ENCODE measurements at regions not wholly inside any gene's neighbourhood (a gene's known extent, or its start where the extent isn't known, plus 50 kb on each side); places are given as distances from the start of the nearest gene placed in this dataset.

GRCh38 chrX:113558576-113558975 lies 717.9 kb upstream of the AMOT start:
- TF ChIP-seq CTCF (IDR thresholded peaks at IDR 0.05; ENCODE audit: borderline replicate concordance, extremely low read depth, low read length, poor library complexity, severe bottlenecking) (no peak), EZH2 (IDR thresholded peaks at IDR 0.05; ENCODE audit: borderline replicate concordance, low read depth, low read length, severe bottlenecking) (no peak)

Data from DND-41 (cell line).